Fibroblast of lung (primary cell): ENCODE measurements at regions not wholly inside any gene's neighbourhood (a gene's known extent, or its start where the extent isn't known, plus 50 kb on each side); places are given as distances from the start of the nearest gene placed in this dataset.

Source experiments
- EZH2 ChIP-seq: IDR thresholded peaks from 2 replicates; pipeline ENCODE4 v1.5.1; 2012; ENCODE audit warnings: low read length, control low read depth, mild to moderate bottlenecking; ENCODE audit errors: missing control alignments
- TF ChIP-seq, protein P1 (sequence below), 2 donors: IDR thresholded peaks in 1 of 2; conservative IDR thresholded peaks in 1 of 2; 1 replicate in 1 of 2; 2 replicates in 1 of 2; pipeline ENCODE4 v1.5.1; 2011 to 2012; ENCODE audit warnings: low read length in 2 of 2, control low read depth in 1 of 2, inconsistent platforms in 1 of 2, low read depth in 1 of 2, mild to moderate bottlenecking in 1 of 2

DNA sequence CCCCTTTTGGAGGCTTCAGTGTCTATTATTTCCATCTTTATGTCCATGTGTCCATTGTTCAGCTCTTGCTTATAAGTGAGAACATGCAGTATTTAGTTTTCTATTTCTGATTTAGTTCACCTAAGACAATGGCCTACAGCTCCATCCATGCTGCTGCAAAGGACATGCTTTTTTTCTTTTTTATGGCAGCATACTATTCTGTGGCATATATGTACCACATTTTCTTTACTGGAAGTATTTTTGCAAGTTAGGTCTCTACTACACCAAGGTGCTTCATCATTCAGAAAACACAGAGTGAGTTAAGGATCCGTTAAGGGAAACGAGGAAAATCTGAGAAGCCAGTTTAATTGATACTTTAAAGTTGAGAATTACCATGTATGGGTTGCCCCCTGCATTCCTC, 297.2 kb downstream of the CDCA7 start:
- TF ChIP-seq, protein P1, sequence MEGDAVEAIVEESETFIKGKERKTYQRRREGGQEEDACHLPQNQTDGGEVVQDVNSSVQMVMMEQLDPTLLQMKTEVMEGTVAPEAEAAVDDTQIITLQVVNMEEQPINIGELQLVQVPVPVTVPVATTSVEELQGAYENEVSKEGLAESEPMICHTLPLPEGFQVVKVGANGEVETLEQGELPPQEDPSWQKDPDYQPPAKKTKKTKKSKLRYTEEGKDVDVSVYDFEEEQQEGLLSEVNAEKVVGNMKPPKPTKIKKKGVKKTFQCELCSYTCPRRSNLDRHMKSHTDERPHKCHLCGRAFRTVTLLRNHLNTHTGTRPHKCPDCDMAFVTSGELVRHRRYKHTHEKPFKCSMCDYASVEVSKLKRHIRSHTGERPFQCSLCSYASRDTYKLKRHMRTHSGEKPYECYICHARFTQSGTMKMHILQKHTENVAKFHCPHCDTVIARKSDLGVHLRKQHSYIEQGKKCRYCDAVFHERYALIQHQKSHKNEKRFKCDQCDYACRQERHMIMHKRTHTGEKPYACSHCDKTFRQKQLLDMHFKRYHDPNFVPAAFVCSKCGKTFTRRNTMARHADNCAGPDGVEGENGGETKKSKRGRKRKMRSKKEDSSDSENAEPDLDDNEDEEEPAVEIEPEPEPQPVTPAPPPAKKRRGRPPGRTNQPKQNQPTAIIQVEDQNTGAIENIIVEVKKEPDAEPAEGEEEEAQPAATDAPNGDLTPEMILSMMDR (conservative IDR thresholded peaks at IDR 0.05 in 1 of 2, IDR thresholded peaks at IDR 0.05 in 1 of 2; ENCODE audit: low read depth in 1 of 2, low read length in 2 of 2), result no peak
- no peak for TF ChIP-seq EZH2
